ENCODE measurements at regions not wholly inside any gene's neighbourhood (a gene's known extent, or its start where the extent isn't known, plus 50 kb on each side); places are given as distances from the start of the nearest gene placed in this dataset.

DNA sequence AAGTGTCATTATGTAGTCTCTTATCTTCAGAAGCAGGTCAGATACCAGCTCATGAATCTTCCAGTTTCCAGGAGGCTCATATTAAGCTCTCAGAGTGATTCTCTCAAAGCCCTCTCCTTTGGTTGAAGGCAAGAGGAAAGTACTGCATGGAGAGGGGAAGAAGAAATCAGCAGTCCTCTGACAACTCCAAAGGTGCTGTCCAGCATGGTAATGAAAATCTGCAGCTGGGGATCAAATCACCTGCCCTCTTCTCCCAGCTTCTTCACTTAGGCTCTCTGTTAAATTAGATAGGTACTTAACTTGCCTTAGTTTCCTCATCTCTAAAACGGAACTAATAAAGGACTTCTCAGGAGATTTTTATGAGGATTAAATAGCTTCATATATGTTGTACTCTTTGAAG lies 738.8 kb upstream of the GOLIM4 start:
- TF ChIP-seq, protein P1, sequence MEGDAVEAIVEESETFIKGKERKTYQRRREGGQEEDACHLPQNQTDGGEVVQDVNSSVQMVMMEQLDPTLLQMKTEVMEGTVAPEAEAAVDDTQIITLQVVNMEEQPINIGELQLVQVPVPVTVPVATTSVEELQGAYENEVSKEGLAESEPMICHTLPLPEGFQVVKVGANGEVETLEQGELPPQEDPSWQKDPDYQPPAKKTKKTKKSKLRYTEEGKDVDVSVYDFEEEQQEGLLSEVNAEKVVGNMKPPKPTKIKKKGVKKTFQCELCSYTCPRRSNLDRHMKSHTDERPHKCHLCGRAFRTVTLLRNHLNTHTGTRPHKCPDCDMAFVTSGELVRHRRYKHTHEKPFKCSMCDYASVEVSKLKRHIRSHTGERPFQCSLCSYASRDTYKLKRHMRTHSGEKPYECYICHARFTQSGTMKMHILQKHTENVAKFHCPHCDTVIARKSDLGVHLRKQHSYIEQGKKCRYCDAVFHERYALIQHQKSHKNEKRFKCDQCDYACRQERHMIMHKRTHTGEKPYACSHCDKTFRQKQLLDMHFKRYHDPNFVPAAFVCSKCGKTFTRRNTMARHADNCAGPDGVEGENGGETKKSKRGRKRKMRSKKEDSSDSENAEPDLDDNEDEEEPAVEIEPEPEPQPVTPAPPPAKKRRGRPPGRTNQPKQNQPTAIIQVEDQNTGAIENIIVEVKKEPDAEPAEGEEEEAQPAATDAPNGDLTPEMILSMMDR (IDR thresholded peaks at IDR 0.05) = no peak
- TF ChIP-seq POLR2A (IDR thresholded peaks at IDR 0.05) = no peak

Measured in adrenal gland (tissue), 5 donors.